H1 (cell line): ENCODE measurements at regions not wholly inside any gene's neighbourhood (a gene's known extent, or its start where the extent isn't known, plus 50 kb on each side); places are given as distances from the start of the nearest gene placed in this dataset.
A peak's percentile ranks its signal among the peaks of the same experiment; 100 is the strongest.

Experiments
- CTCF ChIA-PET: fragments of 300-600 bp; sonication (Branson Sonifier 250); formaldehyde crosslinking; loops from one replicate; lab custom pipeline; 2021; ENCODE audit not compliant: partially characterized antibody; lab: Charles Lee
- POLR2A ChIA-PET: fragments of 300-600 bp; sonication (Branson Sonifier 250); formaldehyde crosslinking; loops from one replicate; lab custom pipeline; 2021; ENCODE audit warnings: inconsistent platforms; ENCODE audit not compliant: partially characterized antibody; lab: Charles Lee
- DNase-seq, 2 experiments: peaks; one replicate each; pipeline versions ENCODE4 v3.0.0 to v3.0.0-alpha.2; 2010 to 2022; ENCODE audit warnings: low spot score in 2 of 2, low read depth in 1 of 2, mixed read lengths in 1 of 2
- FAIRE-seq: peaks from 2 replicates; lab custom pipeline; 2011; peaks lifted over from hg19 to GRCh38; lab: Jason Lieb, UNC
- H2AFZ ChIP-seq: 2 replicates; pipeline ENCODE4 v1.8.1; 2012; ENCODE audit warnings: low read length, inconsistent platforms
- H2AK5ac ChIP-seq: 2 replicates; pipeline ENCODE4 v1.6.1; 2013; ENCODE audit warnings: low read depth, low read length
- H2BK120ac ChIP-seq: replicated peaks from 2 replicates; pipeline ENCODE3; 2013; ENCODE audit warnings: low read depth, low read length, inconsistent platforms
- H2BK12ac ChIP-seq: 2 replicates; pipeline ENCODE4 v1.6.1; 2013; ENCODE audit warnings: low read depth, low read length
- H2BK15ac ChIP-seq: 2 replicates; pipeline ENCODE4 v1.6.1; 2013; ENCODE audit warnings: low read length
- H2BK20ac ChIP-seq: 2 replicates; pipeline ENCODE4 v1.6.1; 2013; ENCODE audit warnings: low read length
- H2BK5ac ChIP-seq: 2 replicates; pipeline ENCODE4 v1.6.1; 2013; ENCODE audit warnings: low read depth, low read length
- H3K14ac ChIP-seq: 2 replicates; pipeline ENCODE4 v1.6.1; 2013; ENCODE audit warnings: inconsistent platforms; ENCODE audit not compliant: insufficient read length
- H3K18ac ChIP-seq: 2 replicates; pipeline ENCODE4 v1.6.1; 2013; ENCODE audit warnings: low read length; ENCODE audit errors: extremely low read depth
- H3K23ac ChIP-seq: 2 replicates; pipeline ENCODE4 v1.6.1; 2013; ENCODE audit warnings: inconsistent platforms; ENCODE audit not compliant: insufficient read length
- H3K23me2 ChIP-seq: 2 replicates; pipeline ENCODE4 v1.6.1; 2013; ENCODE audit warnings: low read depth, low read length
- H3K27ac ChIP-seq: 2 replicates; pipeline ENCODE4 v1.6.1; 2011; ENCODE audit warnings: low read depth, low read length, inconsistent platforms
- H3K27me3 ChIP-seq, 4 experiments: replicated peaks in 1 of 4; 1 replicate in 1 of 4; 2 replicates in 3 of 4; pipeline versions ENCODE4 v1.6.1 to v1.8.1; 2011 to 2013; ENCODE audit warnings: low read length in 3 of 4, mild to moderate bottlenecking in 3 of 4, inconsistent platforms in 2 of 4, mixed read lengths in 2 of 4, moderate library complexity in 1 of 4; ENCODE audit not compliant: control insufficient read depth in 3 of 4, insufficient read depth in 3 of 4; ENCODE audit errors: extremely low read depth in 1 of 4
- H3K36me3 ChIP-seq, 4 experiments: 2 replicates each; pipeline versions ENCODE4 v1.6.1 to v1.8.1; 2011 to 2013; ENCODE audit warnings: mild to moderate bottlenecking in 4 of 4, low read length in 3 of 4, moderate library complexity in 2 of 4, control low read depth in 1 of 4, inconsistent platforms in 1 of 4; ENCODE audit not compliant: insufficient read depth in 4 of 4, control insufficient read depth in 2 of 4
- H3K4ac ChIP-seq: replicated peaks from 2 replicates; pipeline ENCODE3; 2013; ENCODE audit warnings: low read length, low read depth, mixed read lengths, inconsistent platforms; ENCODE audit not compliant: insufficient read length
- H3K4me1 ChIP-seq, 4 experiments: replicated peaks in 1 of 4; 1 replicate in 1 of 4; 2 replicates in 3 of 4; pipeline versions ENCODE4 v1.6.1 to v1.8.1; 2011 to 2013; ENCODE audit warnings: low read length in 3 of 4, inconsistent platforms in 2 of 4, mixed read lengths in 1 of 4; ENCODE audit not compliant: insufficient read depth in 4 of 4, control insufficient read depth in 3 of 4
- H3K4me2 ChIP-seq, 2 experiments: 2 replicates each; pipeline versions ENCODE4 v1.6.1 to v1.8.1; 2011 to 2013; ENCODE audit warnings: low read depth in 2 of 2, low read length in 2 of 2, control low read depth in 1 of 2, inconsistent platforms in 1 of 2, mild to moderate bottlenecking in 1 of 2; ENCODE audit not compliant: insufficient read depth in 1 of 2
- H3K4me3 ChIP-seq, 4 experiments: fragments of 200-600, 300-600 bp in 1 of 4; sonication (generic), shearing (Covaris generic), sonication (Bioruptor Twin) in 1 of 4; 2 replicates each; pipeline versions ENCODE4 v1.5.1 to v1.8.1; 2011 to 2016; ENCODE audit warnings: low read length in 4 of 4, low read depth in 3 of 4, control low read depth in 2 of 4, inconsistent platforms in 2 of 4, mild to moderate bottlenecking in 2 of 4, mixed read lengths in 1 of 4, moderate library complexity in 1 of 4; ENCODE audit not compliant: insufficient read depth in 2 of 4; ENCODE audit errors: extremely low read depth in 1 of 4
- H3K56ac ChIP-seq: replicated peaks from 2 replicates; pipeline ENCODE3; 2013; ENCODE audit warnings: low read depth, mild to moderate bottlenecking, mixed read lengths, low read length, inconsistent platforms; ENCODE audit not compliant: insufficient read length
- H3K79me1 ChIP-seq: 2 replicates; pipeline ENCODE4 v1.6.1; 2013; ENCODE audit warnings: low read depth, low read length, control low read depth
- H3K79me2 ChIP-seq, 2 experiments: 2 replicates each; pipeline versions ENCODE4 v1.6.1 to v1.8.1; 2012 to 2013; ENCODE audit warnings: low read length in 2 of 2, mild to moderate bottlenecking in 2 of 2, inconsistent platforms in 1 of 2; ENCODE audit not compliant: insufficient read depth in 2 of 2, control insufficient read depth in 1 of 2
- H3K9ac ChIP-seq, 4 experiments: replicated peaks in 1 of 4; 1 replicate in 1 of 4; 2 replicates in 3 of 4; pipeline versions ENCODE4 v1.6.1 to v1.8.1; 2011 to 2013; ENCODE audit warnings: low read depth in 3 of 4, low read length in 3 of 4, control low read depth in 2 of 4, mild to moderate bottlenecking in 2 of 4, moderate library complexity in 2 of 4, inconsistent platforms in 1 of 4; ENCODE audit errors: extremely low read depth in 1 of 4
- H3K9me3 ChIP-seq, 2 experiments: 2 replicates each; pipeline versions ENCODE4 v1.6.1 to v1.8.1; 2012 to 2013; ENCODE audit warnings: mild to moderate bottlenecking in 2 of 2, moderate library complexity in 2 of 2, control low read depth in 1 of 2, inconsistent platforms in 1 of 2, low read depth in 1 of 2, low read length in 1 of 2, mixed read lengths in 1 of 2; ENCODE audit not compliant: insufficient read depth in 2 of 2
- H4K20me1 ChIP-seq, 2 experiments: replicated peaks in 1 of 2; 2 replicates each; pipeline versions ENCODE3 to v1.8.1; 2011 to 2013; ENCODE audit warnings: inconsistent platforms in 2 of 2, low read length in 2 of 2, mild to moderate bottlenecking in 1 of 2; ENCODE audit not compliant: insufficient read depth in 2 of 2, control insufficient read depth in 1 of 2
- H4K5ac ChIP-seq: 2 replicates; pipeline ENCODE4 v1.6.1; 2013; ENCODE audit warnings: low read length, low read depth, mixed read lengths, inconsistent platforms; ENCODE audit not compliant: insufficient read length
- H4K8ac ChIP-seq: 2 replicates; pipeline ENCODE4 v1.8.0; 2013; ENCODE audit warnings: mild to moderate bottlenecking, moderate library complexity, low read length, inconsistent platforms; ENCODE audit not compliant: insufficient read depth; ENCODE audit errors: extremely low read depth
- H4K91ac ChIP-seq: replicated peaks from 2 replicates; pipeline ENCODE3; 2013; ENCODE audit warnings: low read length, mixed read lengths, inconsistent platforms; ENCODE audit not compliant: insufficient read length
- ATF3 ChIP-seq: IDR thresholded peaks from 2 replicates; pipeline ENCODE4 v1.6.1; 2011; ENCODE audit warnings: low read depth, mild to moderate bottlenecking, low read length; ENCODE audit not compliant: insufficient read depth
- CTCF ChIP-seq, 3 experiments: IDR thresholded peaks; 1 replicate in 2 of 3; 2 replicates in 1 of 3; pipeline versions ENCODE4 v1.5.1 to v1.6.1; 2011; ENCODE audit warnings: low read length in 3 of 3, mild to moderate bottlenecking in 3 of 3, inconsistent platforms in 2 of 3, low read depth in 1 of 3, moderate library complexity in 1 of 3; ENCODE audit not compliant: insufficient read depth in 1 of 3; ENCODE audit errors: control extremely low read depth in 1 of 3
- RAD21 ChIP-seq, 2 experiments: IDR thresholded peaks in 1 of 2; conservative IDR thresholded peaks in 1 of 2; 2 replicates each; pipeline ENCODE4 v1.6.1; 2011; ENCODE audit warnings: low read depth in 2 of 2, low read length in 2 of 2, improper control_type of control experiment in 1 of 2, inconsistent platforms in 1 of 2, mild to moderate bottlenecking in 1 of 2, moderate library complexity in 1 of 2
- WGBS, 2 experiments: shearing (Covaris generic) in 1 of 2; methylation state at CpG; one replicate each; pipeline versions ENCODE4 v1.1.6 to v1.1.7; 2013 to 2015; ENCODE audit warnings: low lambda C conversion rate in 2 of 2, mixed read lengths in 2 of 2, inconsistent platforms in 1 of 2, low coverage in 1 of 2, missing lambda C conversion rate in 1 of 2; ENCODE audit not compliant: insufficient replicate concordance in 2 of 2, insufficient coverage in 1 of 2, insufficient read length in 1 of 2; ENCODE audit errors: extremely low coverage in 1 of 2, missing lambda C conversion rate in 1 of 2; 5-methylcytosine and 5-hydroxymethylcytosine counted together

- no peaks in the 10 kb centered on the region for H3K4me1 ChIP-seq
Observed at GRCh38 chrX:35380808-35381700, 417.1 kb upstream of the MAGEB16 start.

More at GRCh38 chrX:35380808-35381700, 417.1 kb upstream of the MAGEB16 start:
- no peak overlapping the region for H3K14ac ChIP-seq
- ChIA-PET POLR2A (no interaction called here), CTCF (interaction anchor here (0.6 to 1.8 kb wide), 12 partner anchors 9 to 1511 kb away, joined by 3 to 11 read pairs (median 5); no protein-coding TSS in a partner anchor)
- H4K8ac ChIP-seq, result no peak overlapping the region
- H3K79me1 ChIP-seq, result no peaks in the 10 kb centered on the region
- H4K20me1 ChIP-seq, result no peaks in the 10 kb centered on the region
- no peak overlapping the region for H3K9ac ChIP-seq
- H2BK12ac ChIP-seq, result no peak overlapping the region
- no peak overlapping the region for H3K4ac ChIP-seq
- peak; percentile 90 for FAIRE-seq
- TF ChIP-seq RAD21 (IDR thresholded peaks at IDR 0.05 in 1 of 2, conservative IDR thresholded peaks at IDR 0.05 in 1 of 2; ENCODE audit: low read depth in 2 of 2, low read length in 2 of 2) (peak; percentile 71 to 79), ATF3 (no peak), CTCF (IDR thresholded peaks at IDR 0.05; ENCODE audit: control extremely low read depth in 1 of 3, insufficient read depth in 1 of 3, low read depth in 1 of 3, low read length in 3 of 3) (peak in 2 of 3 experiments; percentile 40 to 51; a peak in 3 of 4 replicates)
- no peaks in the 10 kb centered on the region for H3K79me2 ChIP-seq
- no peak overlapping the region for H2AFZ ChIP-seq
- H3K23ac ChIP-seq, result no peak overlapping the region
- no peak overlapping the region for H2AK5ac ChIP-seq
- no peak overlapping the region for H3K27ac ChIP-seq
- no peak overlapping the region for H3K4me3 ChIP-seq
- H2BK120ac ChIP-seq, result no peak overlapping the region
- no peaks in the 10 kb centered on the region for H3K9me3 ChIP-seq
- no peak for DNase-seq
- no peak overlapping the region for H3K56ac ChIP-seq
- H4K5ac ChIP-seq, result no peak overlapping the region
- 80% methylated on average over 6 of the region's 6 CpGs; no CpG with 5 or more reads in 1 of the 2 experiments for WGBS, 2 experiments
- H3K23me2 ChIP-seq, result no peaks in the 10 kb centered on the region
- no peak overlapping the region for H4K91ac ChIP-seq
- no peak overlapping the region for H2BK5ac ChIP-seq
- no peaks in the 10 kb centered on the region for H3K27me3 ChIP-seq
- no peak overlapping the region for H2BK15ac ChIP-seq
- no peaks in the 10 kb centered on the region for H3K36me3 ChIP-seq
- no peak overlapping the region for H2BK20ac ChIP-seq
- H3K4me2 ChIP-seq, result no peak overlapping the region
- no peak overlapping the region for H3K18ac ChIP-seq
